ENCODE measurements at regions not wholly inside any gene's neighbourhood (a gene's known extent, or its start where the extent isn't known, plus 50 kb on each side); places are given as distances from the start of the nearest gene placed in this dataset.

DNA sequence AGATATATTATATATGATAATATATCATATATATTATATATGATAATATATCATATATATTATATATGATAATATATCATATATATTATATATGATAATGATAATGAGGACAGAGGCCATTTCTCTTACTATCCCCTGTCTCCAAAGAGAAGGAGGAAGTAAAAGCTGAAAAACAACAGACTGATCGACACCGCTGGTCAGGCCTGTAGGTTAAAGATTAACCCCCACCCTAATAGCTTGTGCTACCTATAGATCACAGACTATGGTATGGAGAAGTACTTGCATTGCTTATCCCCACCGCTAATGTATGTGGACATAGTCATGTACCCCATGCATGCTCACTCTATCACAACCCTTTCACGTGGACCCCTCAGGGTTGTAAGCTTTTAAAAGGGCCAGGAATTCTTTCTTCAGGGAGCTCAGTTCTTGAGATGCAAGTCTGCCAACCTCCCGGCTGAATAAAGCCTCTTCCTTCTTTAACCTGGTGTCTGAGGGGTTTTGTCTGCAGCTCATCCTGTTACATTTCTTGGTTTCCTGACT is 786.1 kb upstream of the TMEM132C start:
- TF ChIP-seq, protein P1, sequence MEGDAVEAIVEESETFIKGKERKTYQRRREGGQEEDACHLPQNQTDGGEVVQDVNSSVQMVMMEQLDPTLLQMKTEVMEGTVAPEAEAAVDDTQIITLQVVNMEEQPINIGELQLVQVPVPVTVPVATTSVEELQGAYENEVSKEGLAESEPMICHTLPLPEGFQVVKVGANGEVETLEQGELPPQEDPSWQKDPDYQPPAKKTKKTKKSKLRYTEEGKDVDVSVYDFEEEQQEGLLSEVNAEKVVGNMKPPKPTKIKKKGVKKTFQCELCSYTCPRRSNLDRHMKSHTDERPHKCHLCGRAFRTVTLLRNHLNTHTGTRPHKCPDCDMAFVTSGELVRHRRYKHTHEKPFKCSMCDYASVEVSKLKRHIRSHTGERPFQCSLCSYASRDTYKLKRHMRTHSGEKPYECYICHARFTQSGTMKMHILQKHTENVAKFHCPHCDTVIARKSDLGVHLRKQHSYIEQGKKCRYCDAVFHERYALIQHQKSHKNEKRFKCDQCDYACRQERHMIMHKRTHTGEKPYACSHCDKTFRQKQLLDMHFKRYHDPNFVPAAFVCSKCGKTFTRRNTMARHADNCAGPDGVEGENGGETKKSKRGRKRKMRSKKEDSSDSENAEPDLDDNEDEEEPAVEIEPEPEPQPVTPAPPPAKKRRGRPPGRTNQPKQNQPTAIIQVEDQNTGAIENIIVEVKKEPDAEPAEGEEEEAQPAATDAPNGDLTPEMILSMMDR (IDR thresholded peaks at IDR 0.05), result no peak
- no peak for TF ChIP-seq EZH2 (IDR thresholded peaks at IDR 0.05; ENCODE audit: borderline replicate concordance, insufficient read depth, low read depth, low read length, poor library complexity, severe bottlenecking)

All from B cell (primary cell).